K562 (cell line): ENCODE measurements at regions not wholly inside any gene's neighbourhood (a gene's known extent, or its start where the extent isn't known, plus 50 kb on each side); places are given as distances from the start of the nearest gene placed in this dataset.

Experiments used
- ATAC-seq: fragments of 200-7000 bp; cut with Tn5 transposase; 3 replicates; pipeline ENCODE4 v1.9.1; 2020; ENCODE audit warnings: moderate library complexity
- BruUV-seq: library from RNA; stranded (reverse); fragments of 400-500 nt; replicated peaks from 2 replicates; lab custom pipeline; 2021; lab: Mats Ljungman, UMichigan
- CTCF ChIA-PET: fragments of 300-600 bp; formaldehyde crosslinking; extraction: SDS; loops from one replicate; lab custom pipeline; 2021; ENCODE audit warnings: low intra/inter-chr PET ratio; lab: Yijun Ruan, JAX
- POLR2A ChIA-PET: fragments of 300-600, 350-650 bp; sonication (Branson Sonifier 250); formaldehyde crosslinking; extraction: SDS; loops from one replicate; lab custom pipeline; 2021; ENCODE audit warnings: antibody characterized with exemption, inconsistent platforms; lab: Yijun Ruan, JAX
- DNase-seq, 4 experiments: peaks; one replicate each; pipeline versions ENCODE4 v3.0.0 to v3.0.0-alpha.2; 2011 to 2018; ENCODE audit warnings: low spot score in 3 of 4, mixed read lengths in 3 of 4; ENCODE audit errors: extremely low read depth in 1 of 4
- FAIRE-seq: peaks from 2 replicates; lab custom pipeline; 2011; peaks lifted over from hg19 to GRCh38; lab: Jason Lieb, UNC
- H2AFZ ChIP-seq: 2 replicates; pipeline ENCODE4 v1.6.0; 2011; ENCODE audit warnings: low read depth, low read length, control low read depth, inconsistent platforms
- H3K27ac ChIP-seq: fragments of 200-600 bp; 3 replicates; pipeline ENCODE4 v1.8.0; 2011; ENCODE audit warnings: low read depth, mild to moderate bottlenecking, control low read depth, inconsistent platforms, low read length, moderate library complexity, mixed read lengths; ENCODE audit errors: extremely low read depth
- H3K27me3 ChIP-seq, 2 experiments: fragments of 300-600 bp in 1 of 2; 2 replicates in 1 of 2; 3 replicates in 1 of 2; pipeline versions ENCODE4 v1.6.0 to v1.8.0; 2011; ENCODE audit warnings: inconsistent platforms in 2 of 2, low read length in 2 of 2, mild to moderate bottlenecking in 1 of 2, mixed read lengths in 1 of 2, moderate library complexity in 1 of 2; ENCODE audit not compliant: control insufficient read depth in 2 of 2, insufficient read depth in 2 of 2
- H3K36me3 ChIP-seq: fragments of 300-600 bp; 3 replicates; pipeline ENCODE4 v1.8.0; 2011; ENCODE audit warnings: mild to moderate bottlenecking, low read length, inconsistent platforms; ENCODE audit not compliant: control insufficient read depth, insufficient read depth
- H3K4me1 ChIP-seq, 2 experiments: fragments of 200-600 bp in 1 of 2; replicated peaks in 1 of 2; 2 replicates in 1 of 2; 3 replicates in 1 of 2; pipeline versions ENCODE4 v1.5.1 to v1.8.0; 2011; ENCODE audit warnings: inconsistent platforms in 2 of 2, low read length in 2 of 2, mild to moderate bottlenecking in 1 of 2, mixed read lengths in 1 of 2, moderate library complexity in 1 of 2; ENCODE audit not compliant: control insufficient read depth in 2 of 2, insufficient read depth in 2 of 2
- H3K4me2 ChIP-seq: 2 replicates; pipeline ENCODE4 v1.6.1; 2011; ENCODE audit warnings: low read length, control low read depth, inconsistent platforms, mixed read lengths; ENCODE audit not compliant: insufficient read depth
- H3K4me3 ChIP-seq: fragments of 200-600 bp; sonication (generic), shearing (Covaris generic); 2 replicates; pipeline ENCODE4 v1.5.1; 2016; ENCODE audit warnings: control low read depth, inconsistent platforms
- H3K79me2 ChIP-seq: fragments of 200-600 bp; 3 replicates; pipeline ENCODE4 v1.8.0; 2011; ENCODE audit warnings: low read length, inconsistent platforms; ENCODE audit not compliant: control insufficient read depth, insufficient read depth
- H3K9ac ChIP-seq, 2 experiments: 2 replicates each; pipeline versions ENCODE4 v1.6.0 to v1.6.1; 2011; ENCODE audit warnings: low read depth in 2 of 2, low read length in 2 of 2, control low read depth in 1 of 2, inconsistent platforms in 1 of 2, mild to moderate bottlenecking in 1 of 2, mixed read lengths in 1 of 2; ENCODE audit not compliant: insufficient read depth in 1 of 2
- H3K9me1 ChIP-seq: one replicate; pipeline ENCODE4 v1.6.0; 2011; ENCODE audit warnings: inconsistent platforms, mild to moderate bottlenecking, low read length, moderate library complexity; ENCODE audit not compliant: control insufficient read depth, insufficient read depth
- H3K9me3 ChIP-seq: replicated peaks from 2 replicates; pipeline ENCODE4 v1.5.1; 2011; ENCODE audit warnings: low read depth, low read length, inconsistent platforms; ENCODE audit not compliant: control insufficient read depth, insufficient read depth
- H4K20me1 ChIP-seq: replicated peaks from 2 replicates; pipeline ENCODE4 v1.6.1; 2011; ENCODE audit warnings: low read length, inconsistent platforms, mixed read lengths; ENCODE audit not compliant: control insufficient read depth, insufficient read depth
- CBX2 ChIP-seq: fragments of 200-600 bp; sonication (generic); IDR thresholded peaks from one replicate; pipeline ENCODE4 v1.6.1; 2012; ENCODE audit warnings: mild to moderate bottlenecking, low read length, inconsistent platforms; ENCODE audit not compliant: insufficient read depth, poor library complexity, severe bottlenecking
- DEAF1 ChIP-seq: fragments of 450-650 bp; formaldehyde crosslinking; IDR thresholded peaks from 2 replicates; pipeline ENCODE4 v1.4.0; 2020; ENCODE audit warnings: mild to moderate bottlenecking, moderate library complexity
- E2F3 ChIP-seq: fragments of 250-450 bp; sonication (Bioruptor Pico); IDR thresholded peaks from 2 replicates; pipeline ENCODE4 v1.4.0; 2020; ENCODE audit warnings: mild to moderate bottlenecking
- EHMT2 ChIP-seq: fragments of 450-650 bp; IDR thresholded peaks from 2 replicates; pipeline ENCODE4 v1.6.1; 2018; ENCODE audit warnings: antibody characterized with exemption
- GABPB2 ChIP-seq: fragments of 250-450 bp; sonication (Bioruptor Pico); conservative IDR thresholded peaks from 2 replicates; pipeline ENCODE4 v1.5.1; 2021; ENCODE audit warnings: mild to moderate bottlenecking
- IRF9 ChIP-seq: fragments of 450-650 bp; IDR thresholded peaks from 2 replicates; pipeline ENCODE4 v1.6.1; 2016; ENCODE audit warnings: missing biosample characterization, missing genetic modification characterization
- KDM2B ChIP-seq: fragments of 250-450 bp; sonication (Bioruptor Pico); IDR thresholded peaks from 2 replicates; pipeline ENCODE4 v1.8.0; 2021; ENCODE audit warnings: mild to moderate bottlenecking, moderate library complexity
- MBD2 ChIP-seq: sonication (generic); IDR thresholded peaks from 2 replicates; pipeline ENCODE4 v1.6.1; 2016; ENCODE audit warnings: low read depth, borderline replicate concordance
- MEIS2 ChIP-seq: fragments of 450-650 bp; IDR thresholded peaks from 2 replicates; pipeline ENCODE4 v1.6.1; 2014; ENCODE audit warnings: mild to moderate bottlenecking; ENCODE audit not compliant: partially characterized antibody
- MYNN ChIP-seq, 2 experiments: sonication (generic); formaldehyde crosslinking in 1 of 2; IDR thresholded peaks; 2 replicates each; pipeline versions ENCODE4 v1.5.0 to v1.6.1; 2016 to 2020; ENCODE audit warnings: antibody characterized with exemption in 1 of 2, missing genetic modification reagents in 1 of 2
- NR1H2 ChIP-seq: sonication (generic); formaldehyde crosslinking; IDR thresholded peaks from 2 replicates; pipeline ENCODE4 v1.4.0; 2020; ENCODE audit warnings: mild to moderate bottlenecking, missing genetic modification reagents
- PCBP1 ChIP-seq: fragments of 200-400 bp; formaldehyde crosslinking; IDR thresholded peaks from 2 replicates; pipeline ENCODE4 v1.6.1; 2018; ENCODE audit warnings: mild to moderate bottlenecking, low read depth, low read length; ENCODE audit not compliant: poor library complexity, severe bottlenecking
- SMARCC2 ChIP-seq: fragments of 450-650 bp; IDR thresholded peaks from 2 replicates; pipeline ENCODE4 v1.6.1; 2017; ENCODE audit warnings: antibody characterized with exemption, moderate library complexity, mild to moderate bottlenecking, low read depth
- TEAD2 ChIP-seq: fragments of 450-650 bp; IDR thresholded peaks from 2 replicates; pipeline ENCODE4 v1.6.1; 2016; ENCODE audit warnings: missing genetic modification characterization, control low read depth, missing compliant biosample characterization
- YY1 ChIP-seq, 3 experiments: IDR thresholded peaks; 2 replicates each; pipeline ENCODE4 v1.6.1; 2011; ENCODE audit warnings: low read length in 2 of 3, mild to moderate bottlenecking in 2 of 3, moderate library complexity in 2 of 3, borderline replicate concordance in 1 of 3, control low read depth in 1 of 3, low read depth in 1 of 3; ENCODE audit not compliant: insufficient read depth in 3 of 3, insufficient replicate concordance in 2 of 3, control insufficient read depth in 1 of 3, insufficient read length in 1 of 3; ENCODE audit errors: extremely low read depth in 1 of 3
- ZNF586 ChIP-seq: fragments of 450-650 bp; formaldehyde crosslinking; conservative IDR thresholded peaks from 2 replicates; pipeline ENCODE4 v1.4.0; 2020; ENCODE audit warnings: mild to moderate bottlenecking, moderate library complexity
- ZNF79 ChIP-seq: fragments of 250-450 bp; sonication (Bioruptor Pico); IDR thresholded peaks from 2 replicates; pipeline ENCODE4 v1.4.0; 2020; ENCODE audit warnings: low read depth, mild to moderate bottlenecking, moderate library complexity
- WGBS: fragments of 100-300 bp; shearing (Covaris generic); methylation state at CpG from one replicate; pipeline ENCODE4 v1.1.6; 2016; ENCODE audit warnings: low coverage, mixed read lengths; ENCODE audit not compliant: insufficient coverage; ENCODE audit errors: missing lambda C conversion rate; 5-methylcytosine and 5-hydroxymethylcytosine counted together
- in situ Hi-C: fragments of 300-500 bp; cut with MboI; formaldehyde crosslinking; loops from 4 replicates; pipeline ENCODE4 v1.15.0; 2018; ENCODE audit warnings: inconsistent platforms, mixed read lengths
- intact Hi-C: fragments of 100-400 bp; cut with micrococcal nuclease; formaldehyde crosslinking; loops from 2 replicates; pipeline ENCODE4 v1.14.2; 2022

- Histone ChIP-seq H3K9me3 (no peaks in the 10 kb centered on the region), H3K9ac (no peak overlapping the region), H3K27me3 (peaks cover 18 to 59% of the 10 kb centered on the region in 2 experiments; a peak in 4 of 5 replicates), H3K4me3 (no peak overlapping the region), H3K9me1 (no peaks in the 10 kb centered on the region), H4K20me1 (peaks cover 5% of the 10 kb centered on the region; the same call in 1 of the 2 replicates), H2AFZ (no peak overlapping the region), H3K4me2 (no peak overlapping the region), H3K79me2 (no peaks in the 10 kb centered on the region), H3K36me3 (no peaks in the 10 kb centered on the region), H3K27ac (no peak overlapping the region), H3K4me1 (no peaks in the 10 kb centered on the region)
- ChIA-PET POLR2A (no interaction called here), CTCF (no interaction called here)
- 0% methylated on average over 1 of the region's 1 CpG for WGBS
- intact Hi-C loops (no loop called here), in situ Hi-C loops (no loop called here)
- no TSS peak for BruUV-seq
- ATAC-seq (no peak), FAIRE-seq (no peak), DNase-seq (no peak)
- TF ChIP-seq NR1H2: no peak
- no peak for TF ChIP-seq KDM2B
- TF ChIP-seq TEAD2 (tag): no peak
- no peak for TF ChIP-seq CBX2
- TF ChIP-seq YY1 (IDR thresholded peaks at IDR 0.05; ENCODE audit: borderline replicate concordance in 1 of 3, control insufficient read depth in 1 of 3, extremely low read depth in 1 of 3, insufficient read depth in 3 of 3, insufficient read length in 1 of 3, insufficient replicate concordance in 2 of 3, low read depth in 1 of 3, low read length in 2 of 3): no peak
- TF ChIP-seq MEIS2: no peak
- no peak for TF ChIP-seq ZNF79 (CRISPR knock-in tag)
- TF ChIP-seq EHMT2: no peak
- TF ChIP-seq SMARCC2: no peak
- TF ChIP-seq MBD2: no peak
- TF ChIP-seq ZNF586 (CRISPR knock-in tag): no peak
- TF ChIP-seq PCBP1: no peak
- TF ChIP-seq GABPB2: no peak
- TF ChIP-seq E2F3 (CRISPR knock-in tag): no peak
- TF ChIP-seq IRF9 (tag): no peak
- TF ChIP-seq DEAF1 (CRISPR knock-in tag): no peak
- no peak for TF ChIP-seq MYNN (IDR thresholded peaks at IDR 0.05)
- TF ChIP-seq MYNN (CRISPR knock-in tag; IDR thresholded peaks at IDR 0.05): no peak
These were observed 372.8 kb downstream of the NPHP4 start for GRCh38 chr1:5619469-5619868.
